ENCODE measurements at regions not wholly inside any gene's neighbourhood (a gene's known extent, or its start where the extent isn't known, plus 50 kb on each side); places are given as distances from the start of the nearest gene placed in this dataset.

DNA sequence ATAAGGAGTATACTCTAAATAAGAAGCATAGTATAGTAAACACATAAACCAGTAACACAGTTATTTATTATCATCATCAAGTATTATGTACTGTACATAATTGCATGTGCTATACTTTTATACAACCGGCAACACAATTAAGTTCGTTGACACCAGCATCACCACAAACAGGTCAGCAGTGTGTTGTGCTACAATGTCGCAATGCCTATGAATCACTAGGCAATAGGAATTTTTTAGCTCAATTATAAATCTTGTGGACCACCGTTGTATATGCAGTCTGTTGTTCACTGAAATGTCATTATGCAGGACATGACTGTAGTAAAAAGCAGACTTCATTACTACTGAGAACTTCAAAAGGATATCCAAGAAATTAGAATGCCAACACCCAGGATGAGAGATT is 177.0 kb downstream of the PDCD6IP start:
- H3K27me3 ChIP-seq (ENCODE audit: control insufficient read depth, insufficient read depth, low read length) = no peaks in the 10 kb centered on the region
- no peaks in the 10 kb centered on the region for H3K4me1 ChIP-seq (ENCODE audit: control insufficient read depth, insufficient read depth, low read length)
- in situ Hi-C loops (cut with HindIII; ENCODE audit: low pct_unique_long_range_greater_than_20kb, low sequenced_read_pairs) = no loop called here
- no peak overlapping the region for H3K4me3 ChIP-seq (ENCODE audit: low read depth in 2 of 2, low read length in 2 of 2)
- no peaks in the 10 kb centered on the region for H3K36me3 ChIP-seq (ENCODE audit: control insufficient read depth, insufficient read depth, low read length)
- no peak for TF ChIP-seq TCF7L2 (IDR thresholded peaks at IDR 0.05; ENCODE audit: low read depth, low read length)
- TF ChIP-seq SIN3A (IDR thresholded peaks at IDR 0.05; ENCODE audit: borderline replicate concordance, insufficient read depth, low read depth, low read length) = no peak
- no peak for TF ChIP-seq REST (IDR thresholded peaks at IDR 0.05; ENCODE audit: insufficient read depth in 1 of 2, low read depth in 2 of 2, low read length in 1 of 2)
- no peak for TF ChIP-seq POLR2AphosphoS5 (IDR thresholded peaks at IDR 0.05; ENCODE audit: low read depth, low read length)
- TF ChIP-seq, protein P1, sequence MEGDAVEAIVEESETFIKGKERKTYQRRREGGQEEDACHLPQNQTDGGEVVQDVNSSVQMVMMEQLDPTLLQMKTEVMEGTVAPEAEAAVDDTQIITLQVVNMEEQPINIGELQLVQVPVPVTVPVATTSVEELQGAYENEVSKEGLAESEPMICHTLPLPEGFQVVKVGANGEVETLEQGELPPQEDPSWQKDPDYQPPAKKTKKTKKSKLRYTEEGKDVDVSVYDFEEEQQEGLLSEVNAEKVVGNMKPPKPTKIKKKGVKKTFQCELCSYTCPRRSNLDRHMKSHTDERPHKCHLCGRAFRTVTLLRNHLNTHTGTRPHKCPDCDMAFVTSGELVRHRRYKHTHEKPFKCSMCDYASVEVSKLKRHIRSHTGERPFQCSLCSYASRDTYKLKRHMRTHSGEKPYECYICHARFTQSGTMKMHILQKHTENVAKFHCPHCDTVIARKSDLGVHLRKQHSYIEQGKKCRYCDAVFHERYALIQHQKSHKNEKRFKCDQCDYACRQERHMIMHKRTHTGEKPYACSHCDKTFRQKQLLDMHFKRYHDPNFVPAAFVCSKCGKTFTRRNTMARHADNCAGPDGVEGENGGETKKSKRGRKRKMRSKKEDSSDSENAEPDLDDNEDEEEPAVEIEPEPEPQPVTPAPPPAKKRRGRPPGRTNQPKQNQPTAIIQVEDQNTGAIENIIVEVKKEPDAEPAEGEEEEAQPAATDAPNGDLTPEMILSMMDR (IDR thresholded peaks at IDR 0.05) = no peak
- no peak overlapping the region for H3K27ac ChIP-seq (ENCODE audit: low read length)
- DNase-seq (ENCODE audit: low read depth, low spot score) (no peak), ATAC-seq (no peak)
- intact Hi-C loops (cut with micrococcal nuclease; ENCODE audit: unreplicated experiment) = no loop called here
- BruUV-seq (replicated peaks) = no TSS peak
- CTCF ChIA-PET = no interaction called here
- POLR2A ChIA-PET = no interaction called here
- H3K9me3 ChIP-seq (ENCODE audit: control insufficient read depth, insufficient read depth, low read depth, low read length) = no peaks in the 10 kb centered on the region

- ATAC-seq = no peak
- ChIA-PET CTCF (no interaction called here), POLR2A (no interaction called here)
- no peaks in the 10 kb centered on the region for H3K27me3 ChIP-seq (ENCODE audit: control insufficient read depth, insufficient read depth, low read length)
- TF ChIP-seq, protein P1 (IDR thresholded peaks at IDR 0.05) = no peak
- TF ChIP-seq REST (IDR thresholded peaks at IDR 0.05; ENCODE audit: insufficient read depth in 1 of 2, low read depth in 2 of 2, low read length in 1 of 2) (no peak), SIN3A (IDR thresholded peaks at IDR 0.05; ENCODE audit: borderline replicate concordance, insufficient read depth, low read depth, low read length) (no peak), TCF7L2 (IDR thresholded peaks at IDR 0.05; ENCODE audit: low read depth, low read length) (no peak), POLR2AphosphoS5 (IDR thresholded peaks at IDR 0.05; ENCODE audit: low read depth, low read length) (no peak)
- no peak overlapping the region for H3K4me3 ChIP-seq (ENCODE audit: low read depth in 2 of 2, low read length in 2 of 2)
- no peaks in the 10 kb centered on the region for H3K4me1 ChIP-seq (ENCODE audit: control insufficient read depth, insufficient read depth, low read length)
- H3K27ac ChIP-seq (ENCODE audit: low read length) = no peak overlapping the region
- no peak for DNase-seq (ENCODE audit: low read depth, low spot score)
- no TSS peak for BruUV-seq (replicated peaks)
- no peaks in the 10 kb centered on the region for H3K9me3 ChIP-seq (ENCODE audit: control insufficient read depth, insufficient read depth, low read depth, low read length)
- in situ Hi-C loops (cut with HindIII; ENCODE audit: low pct_unique_long_range_greater_than_20kb, low sequenced_read_pairs) (no loop called here), intact Hi-C loops (cut with micrococcal nuclease; ENCODE audit: unreplicated experiment) (no loop called here)
- H3K36me3 ChIP-seq (ENCODE audit: control insufficient read depth, insufficient read depth, low read length) = no peaks in the 10 kb centered on the region
Measured at GRCh38 chr3:33977227-33977626, 178.8 kb downstream of the PDCD6IP start.
